GM12875 (cell line): ENCODE measurements at regions not wholly inside any gene's neighbourhood (a gene's known extent, or its start where the extent isn't known, plus 50 kb on each side); places are given as distances from the start of the nearest gene placed in this dataset.

Experiments
- H3K4me3 ChIP-seq: one replicate; pipeline ENCODE4 v1.5.1; 2011; ENCODE audit warnings: low read depth, low read length, control low read depth
- CTCF ChIP-seq: IDR thresholded peaks from 2 replicates; pipeline ENCODE4 v1.5.1; 2011; ENCODE audit warnings: low read depth, mild to moderate bottlenecking, control low read depth, inconsistent platforms, low read length, moderate library complexity, borderline replicate concordance; ENCODE audit not compliant: insufficient read depth

GRCh38 chr18:76584414-76585310, 89.6 kb upstream of the ZNF516 start:
- H3K4me3 ChIP-seq, result no peak overlapping the region
- TF ChIP-seq CTCF, result no peak

GRCh38 chr18:76581261-76581660, 86.2 kb upstream of the ZNF516 start:
- H3K4me3 ChIP-seq, result no peak overlapping the region
- TF ChIP-seq CTCF, result no peak

GRCh38 chr18:76580288-76580962, 85.4 kb upstream of the ZNF516 start:
- TF ChIP-seq CTCF, result no peak
- H3K4me3 ChIP-seq, result no peak overlapping the region

- TF ChIP-seq CTCF, result no peak
Measured at GRCh38 chr18:76579301-76579695, 84.3 kb upstream of the ZNF516 start.

GRCh38 chr18:76578571-76579300, 83.7 kb upstream of the ZNF516 start:
- H3K4me3 ChIP-seq, result no peak overlapping the region
- no peak for TF ChIP-seq CTCF

More at GRCh38 chr18:76579301-76579695, 84.3 kb upstream of the ZNF516 start:
- no peak overlapping the region for H3K4me3 ChIP-seq

- TF ChIP-seq CTCF, result no peak
Measured at GRCh38 chr18:76573325-76574025, 78.4 kb upstream of the ZNF516 start.

More at GRCh38 chr18:76573325-76574025, 78.4 kb upstream of the ZNF516 start:
- no peak overlapping the region for H3K4me3 ChIP-seq
